Erythroblast (primary cell): ENCODE measurements at regions not wholly inside any gene's neighbourhood (a gene's known extent, or its start where the extent isn't known, plus 50 kb on each side); places are given as distances from the start of the nearest gene placed in this dataset.

Source experiments
- DNase-seq, 2 experiments: peaks; one replicate each; lab custom pipeline; 2025; lab: John Stamatoyannopoulos, UW
- GATA1 ChIP-seq: IDR thresholded peaks from 2 replicates; pipeline ENCODE4 v1.6.1; 2011; ENCODE audit warnings: low read depth, mild to moderate bottlenecking, control low read depth, low read length, moderate library complexity
- POLR2A ChIP-seq: IDR thresholded peaks from 2 replicates; pipeline ENCODE4 v1.6.1; 2011; ENCODE audit warnings: mild to moderate bottlenecking, low read length

- DNase-seq: no peak
- TF ChIP-seq POLR2A: no peak
- TF ChIP-seq GATA1: no peak
These were observed 165.6 kb upstream of the TMCC3 start for GRCh38 chr12:94815958-94816357.

GRCh38 chr12:94815450-94815849, 165.1 kb upstream of the TMCC3 start:
- no peak for TF ChIP-seq POLR2A
- no peak for TF ChIP-seq GATA1
- DNase-seq: no peak

GRCh38 chr12:94813314-94813713, 163.0 kb upstream of the TMCC3 start:
- DNase-seq: peak in 1 of 2 experiments; percentile 11
- no peak for TF ChIP-seq GATA1
- no peak for TF ChIP-seq POLR2A

GRCh38 chr12:94812345-94812744, 162.0 kb upstream of the TMCC3 start:
- TF ChIP-seq GATA1 (no peak), POLR2A (no peak)
- DNase-seq: no peak

GRCh38 chr12:94811611-94812010, 161.3 kb upstream of the TMCC3 start:
- no peak for DNase-seq
- TF ChIP-seq POLR2A (no peak), GATA1 (no peak)

- TF ChIP-seq GATA1 (no peak), POLR2A (no peak)
- DNase-seq: no peak
These were observed 157.6 kb upstream of the TMCC3 start for GRCh38 chr12:94807951-94808350.

- TF ChIP-seq POLR2A (no peak), GATA1 (no peak)
- no peak for DNase-seq
These were observed 156.3 kb upstream of the TMCC3 start for GRCh38 chr12:94806617-94807016.

- DNase-seq: no peak
These were observed 155.6 kb upstream of the TMCC3 start for GRCh38 chr12:94805749-94806529.

GRCh38 chr12:94803939-94804338, 153.6 kb upstream of the TMCC3 start:
- DNase-seq: no peak
- TF ChIP-seq GATA1 (no peak), POLR2A (no peak)

More at GRCh38 chr12:94805749-94806529, 155.6 kb upstream of the TMCC3 start:
- TF ChIP-seq GATA1 (no peak), POLR2A (no peak)

GRCh38 chr12:94802796-94803195, 152.4 kb upstream of the TMCC3 start:
- TF ChIP-seq GATA1: no peak
- no peak for TF ChIP-seq POLR2A

GRCh38 chr12:94801745-94802144, 151.4 kb upstream of the TMCC3 start:
- DNase-seq: no peak
- TF ChIP-seq GATA1 (no peak), POLR2A (no peak)

More at GRCh38 chr12:94802796-94803195, 152.4 kb upstream of the TMCC3 start:
- no peak for DNase-seq

- TF ChIP-seq POLR2A: no peak
- no peak for DNase-seq
These were observed 148.8 kb upstream of the TMCC3 start for GRCh38 chr12:94799136-94799535.

- DNase-seq: no peak
- TF ChIP-seq GATA1 (no peak), POLR2A (no peak)
These were observed 147.8 kb upstream of the TMCC3 start for GRCh38 chr12:94798113-94798512.

GRCh38 chr12:94795520-94795919, 145.2 kb upstream of the TMCC3 start:
- no peak for DNase-seq
- TF ChIP-seq GATA1: no peak

GRCh38 chr12:94795044-94795443, 144.7 kb upstream of the TMCC3 start:
- no peak for TF ChIP-seq GATA1
- no peak for TF ChIP-seq POLR2A
- DNase-seq: no peak

GRCh38 chr12:94793191-94793595, 142.8 kb upstream of the TMCC3 start:
- DNase-seq: no peak
- TF ChIP-seq GATA1: no peak
- TF ChIP-seq POLR2A: no peak
